Esophagus squamous epithelium (tissue), 5 donors: ENCODE measurements at regions not wholly inside any gene's neighbourhood (a gene's known extent, or its start where the extent isn't known, plus 50 kb on each side); places are given as distances from the start of the nearest gene placed in this dataset.

ENCODE experiments used
- DNase-seq: peaks from one replicate; lab custom pipeline; 2025; lab: John Stamatoyannopoulos, UW
- H3K27ac ChIP-seq, 4 donors: fragments of 200-600 bp; sonication (generic); one replicate each; pipeline ENCODE4 v1.5.1; 2016 to 2019; ENCODE audit warnings: mild to moderate bottlenecking in 1 of 4
- H3K27me3 ChIP-seq, 4 donors: fragments of 200-600 bp; sonication (generic); 1 replicate in 3 of 4; 2 replicates in 1 of 4; pipeline versions ENCODE4 v1.5.1 to v1.6.0; 2017 to 2021; ENCODE audit warnings: antibody characterized with exemption in 1 of 4
- H3K36me3 ChIP-seq, 3 donors: fragments of 200-600 bp; sonication (generic); one replicate each; pipeline ENCODE4 v1.5.1; 2016 to 2019
- H3K4me1 ChIP-seq, 3 donors: fragments of 200-600 bp; sonication (generic); one replicate each; pipeline ENCODE4 v1.5.1; 2017 to 2019
- H3K4me3 ChIP-seq, 4 donors: fragments of 200-600 bp; sonication (generic); 1 replicate in 3 of 4; 2 replicates in 1 of 4; pipeline ENCODE4 v1.5.1; 2016 to 2019; ENCODE audit warnings: mild to moderate bottlenecking in 2 of 4, moderate library complexity in 1 of 4
- H3K9me3 ChIP-seq, 3 donors: fragments of 200-600 bp; sonication (generic); one replicate each; pipeline ENCODE4 v1.5.1; 2016 to 2019
- POLR2A ChIP-seq, 4 donors: fragments of 450-650 bp; IDR thresholded peaks; one replicate each; pipeline ENCODE4 v1.6.1; 2017; ENCODE audit warnings: antibody characterized with exemption in 4 of 4, mild to moderate bottlenecking in 4 of 4, moderate library complexity in 3 of 4
- WGBS, 2 donors: methylation state at CpG; one replicate each; pipeline ENCODE4 v1.1.5; 2018; 5-methylcytosine and 5-hydroxymethylcytosine counted together
- intact Hi-C: fragments of 100-400 bp; cut with DNase I; formaldehyde crosslinking; loops from one replicate; pipeline ENCODE4 v1.15.0; 2022
- TF ChIP-seq, protein P1 (sequence below), 6 experiments: fragments of 450-650 bp in 4 of 6; fragments of 200-600 bp in 2 of 6; sonication (generic) in 2 of 6; IDR thresholded peaks; one replicate each; pipeline ENCODE4 v1.5.1; 2016 to 2019; ENCODE audit warnings: antibody characterized with exemption in 6 of 6, mild to moderate bottlenecking in 4 of 6, moderate library complexity in 4 of 6
- donor health status: DM: yes; HTN: yes; CAD: no.

- TF ChIP-seq POLR2A (IDR thresholded peaks at IDR 0.05), result no peak
- TF ChIP-seq, protein P1, sequence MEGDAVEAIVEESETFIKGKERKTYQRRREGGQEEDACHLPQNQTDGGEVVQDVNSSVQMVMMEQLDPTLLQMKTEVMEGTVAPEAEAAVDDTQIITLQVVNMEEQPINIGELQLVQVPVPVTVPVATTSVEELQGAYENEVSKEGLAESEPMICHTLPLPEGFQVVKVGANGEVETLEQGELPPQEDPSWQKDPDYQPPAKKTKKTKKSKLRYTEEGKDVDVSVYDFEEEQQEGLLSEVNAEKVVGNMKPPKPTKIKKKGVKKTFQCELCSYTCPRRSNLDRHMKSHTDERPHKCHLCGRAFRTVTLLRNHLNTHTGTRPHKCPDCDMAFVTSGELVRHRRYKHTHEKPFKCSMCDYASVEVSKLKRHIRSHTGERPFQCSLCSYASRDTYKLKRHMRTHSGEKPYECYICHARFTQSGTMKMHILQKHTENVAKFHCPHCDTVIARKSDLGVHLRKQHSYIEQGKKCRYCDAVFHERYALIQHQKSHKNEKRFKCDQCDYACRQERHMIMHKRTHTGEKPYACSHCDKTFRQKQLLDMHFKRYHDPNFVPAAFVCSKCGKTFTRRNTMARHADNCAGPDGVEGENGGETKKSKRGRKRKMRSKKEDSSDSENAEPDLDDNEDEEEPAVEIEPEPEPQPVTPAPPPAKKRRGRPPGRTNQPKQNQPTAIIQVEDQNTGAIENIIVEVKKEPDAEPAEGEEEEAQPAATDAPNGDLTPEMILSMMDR (IDR thresholded peaks at IDR 0.05), result no peak
- H3K36me3 ChIP-seq, result no peaks in the 10 kb centered on the region
- no peaks in the 10 kb centered on the region for H3K9me3 ChIP-seq
- intact Hi-C loops, result no loop called here
- DNase-seq, result no peak
- no peaks in the 10 kb centered on the region for H3K27me3 ChIP-seq
- H3K4me3 ChIP-seq, result no peak overlapping the region
- H3K27ac ChIP-seq, result no peak overlapping the region
- WGBS, 2 donors, result 85 to 93% methylated on average over 4 of the region's 4 CpGs
- no peaks in the 10 kb centered on the region for H3K4me1 ChIP-seq
Measured at GRCh38 chr4:90060039-90060438, 67.2 kb upstream of the CCSER1 start.

DNA sequence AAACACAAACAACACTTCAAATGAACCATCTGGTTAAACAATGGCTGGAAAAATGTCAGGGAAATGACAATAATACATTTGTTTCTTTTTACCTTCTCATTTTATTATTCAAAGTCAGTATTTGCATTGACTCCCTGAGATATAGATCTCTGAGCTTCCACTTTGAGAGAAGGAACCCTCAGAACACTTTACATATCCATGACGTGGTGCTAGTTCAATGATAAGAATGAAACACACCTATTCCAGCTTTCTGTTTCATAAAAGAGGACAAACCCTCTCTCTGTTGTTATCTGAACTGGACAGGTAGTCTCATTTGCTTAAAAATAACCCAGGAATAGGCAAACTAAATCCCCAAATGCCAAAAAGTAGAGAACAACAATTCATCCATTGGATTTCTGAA, 65.3 kb upstream of the CCSER1 start:
- intact Hi-C loops, result no loop called here
- Histone ChIP-seq H3K4me1 (no peaks in the 10 kb centered on the region), H3K4me3 (no peak overlapping the region), H3K36me3 (no peaks in the 10 kb centered on the region), H3K9me3 (no peaks in the 10 kb centered on the region), H3K27ac (no peak overlapping the region), H3K27me3 (no peaks in the 10 kb centered on the region)
- no peak for DNase-seq
- 46 to 71% methylated on average over 1 of the region's 1 CpG for WGBS, 2 donors
- TF ChIP-seq POLR2A (IDR thresholded peaks at IDR 0.05), result no peak
- TF ChIP-seq, protein P1 (IDR thresholded peaks at IDR 0.05), result no peak

- WGBS, 2 donors, result 53 to 67% methylated on average over 4 of the region's 4 CpGs
Measured at GRCh38 chr4:90064196-90064595, 63.0 kb upstream of the CCSER1 start.

GRCh38 chr4:90069151-90069550, 58.0 kb upstream of the CCSER1 start:
- TF ChIP-seq POLR2A (IDR thresholded peaks at IDR 0.05), result no peak
- TF ChIP-seq, protein P1 (IDR thresholded peaks at IDR 0.05), result no peak
- DNase-seq, result no peak
- no peaks in the 10 kb centered on the region for H3K9me3 ChIP-seq
- no peak overlapping the region for H3K27ac ChIP-seq
- no peak overlapping the region for H3K4me3 ChIP-seq
- WGBS, 2 donors, result 91 to 100% methylated on average over 1 of the region's 1 CpG
- no peaks in the 10 kb centered on the region for H3K4me1 ChIP-seq
- no peaks in the 10 kb centered on the region for H3K36me3 ChIP-seq
- no peaks in the 10 kb centered on the region for H3K27me3 ChIP-seq
- intact Hi-C loops, result no loop called here

More at GRCh38 chr4:90064196-90064595, 63.0 kb upstream of the CCSER1 start:
- Histone ChIP-seq H3K27ac (no peak overlapping the region), H3K4me3 (no peak overlapping the region), H3K9me3 (no peaks in the 10 kb centered on the region), H3K4me1 (no peaks in the 10 kb centered on the region), H3K36me3 (no peaks in the 10 kb centered on the region), H3K27me3 (no peaks in the 10 kb centered on the region)
- no peak for TF ChIP-seq POLR2A (IDR thresholded peaks at IDR 0.05)
- TF ChIP-seq, protein P1 (IDR thresholded peaks at IDR 0.05), result no peak
- intact Hi-C loops, result no loop called here
- no peak for DNase-seq

DNA sequence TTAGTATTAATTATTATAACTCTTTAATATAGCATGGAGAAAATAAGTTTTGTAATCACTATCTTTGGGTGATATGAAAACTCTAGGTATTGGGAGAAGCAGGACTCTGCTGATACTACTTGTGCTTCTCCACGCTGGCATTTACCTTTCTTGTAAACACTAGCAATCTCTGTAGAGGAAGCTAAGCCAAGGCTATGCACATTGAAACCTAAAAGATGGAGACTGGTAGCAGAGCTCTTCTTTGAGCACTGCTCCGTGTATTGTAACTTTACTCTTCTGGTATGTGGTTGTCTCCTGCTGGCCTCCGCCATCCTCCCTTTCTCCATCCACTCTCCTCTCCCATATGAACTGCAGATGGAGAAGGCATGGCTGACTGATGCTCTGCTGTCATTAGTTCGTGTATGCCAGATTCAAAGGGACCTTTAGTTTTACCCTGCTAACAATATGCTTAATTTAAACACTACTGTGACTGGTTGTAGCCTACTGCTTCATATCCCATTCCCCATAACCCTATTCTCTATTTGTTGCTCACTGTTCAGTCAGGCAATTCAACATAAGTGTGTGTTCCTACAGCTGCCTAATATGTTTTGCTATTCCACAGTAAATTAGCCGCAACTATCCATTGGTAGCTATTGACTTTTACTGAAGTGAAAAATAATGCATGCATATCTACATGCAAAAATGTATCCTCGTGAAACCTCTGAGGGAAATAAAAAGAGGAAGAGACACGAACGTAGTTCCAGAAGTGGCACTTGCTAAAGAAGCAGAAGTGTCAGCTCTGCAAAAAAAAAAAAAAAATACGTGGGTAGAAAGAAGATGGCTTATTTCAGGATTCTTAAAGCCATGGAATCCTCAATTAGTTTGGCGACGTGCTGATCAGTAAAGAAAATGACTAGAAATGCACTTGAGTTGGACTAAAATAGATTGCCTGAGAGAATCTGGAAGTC, 55.6 kb upstream of the CCSER1 start:
- no peak overlapping the region for H3K4me3 ChIP-seq
- TF ChIP-seq, protein P1 (IDR thresholded peaks at IDR 0.05), result no peak
- TF ChIP-seq POLR2A (IDR thresholded peaks at IDR 0.05), result no peak
- H3K27me3 ChIP-seq, result no peaks in the 10 kb centered on the region
- intact Hi-C loops, result no loop called here
- no peaks in the 10 kb centered on the region for H3K4me1 ChIP-seq
- H3K36me3 ChIP-seq, result no peaks in the 10 kb centered on the region
- 57 to 69% methylated on average over 11 of the region's 11 CpGs for WGBS, 2 donors
- no peak for DNase-seq
- H3K9me3 ChIP-seq, result no peaks in the 10 kb centered on the region
- no peak overlapping the region for H3K27ac ChIP-seq
